ENCODE measurements at regions not wholly inside any gene's neighbourhood (a gene's known extent, or its start where the extent isn't known, plus 50 kb on each side); places are given as distances from the start of the nearest gene placed in this dataset.
"Not testable (repeated sequence)": the region's sequence is repeated elsewhere in the genome, so short reads cannot be mapped to it uniquely, and the experiment has no call there.

GRCh38 chr9:129561594-129562281, 59.2 kb downstream of the C9orf50 start:
- DNase-seq (ENCODE audit: low read depth, low spot score): no peak

DNA sequence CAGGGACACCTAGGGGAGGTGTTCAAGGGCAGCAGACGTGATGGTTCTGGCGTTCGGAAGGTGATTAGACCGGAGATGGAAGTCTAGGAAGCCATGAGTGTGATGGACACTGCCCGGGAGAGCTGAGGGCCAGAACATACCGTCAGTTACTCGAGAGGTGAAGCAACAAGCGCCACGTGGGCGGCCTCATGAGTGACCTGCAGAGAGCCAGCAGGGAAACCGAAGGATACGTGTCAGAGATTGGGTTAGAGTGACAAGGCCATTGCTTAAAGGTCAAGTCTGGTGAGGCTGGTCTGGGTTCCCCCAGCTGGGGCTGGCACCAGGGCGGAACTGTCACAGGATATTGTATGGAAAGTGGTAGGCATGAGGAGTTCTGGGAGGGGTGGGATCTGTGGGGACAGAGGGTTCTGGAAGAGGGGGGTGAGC, 60.0 kb downstream of the C9orf50 start:
- no peak for DNase-seq (ENCODE audit: low read depth, low spot score)

- DNase-seq (ENCODE audit: low read depth, low spot score): no peak
These were observed 61.4 kb downstream of the C9orf50 start for GRCh38 chr9:129559506-129559881.

- no peak for DNase-seq (ENCODE audit: low read depth, low spot score)
These were observed 62.1 kb downstream of the C9orf50 start for GRCh38 chr9:129558551-129559505.

- no peak for DNase-seq (ENCODE audit: low read depth, low spot score)
These were observed 62.8 kb downstream of the C9orf50 start for GRCh38 chr9:129558063-129558550.

DNA sequence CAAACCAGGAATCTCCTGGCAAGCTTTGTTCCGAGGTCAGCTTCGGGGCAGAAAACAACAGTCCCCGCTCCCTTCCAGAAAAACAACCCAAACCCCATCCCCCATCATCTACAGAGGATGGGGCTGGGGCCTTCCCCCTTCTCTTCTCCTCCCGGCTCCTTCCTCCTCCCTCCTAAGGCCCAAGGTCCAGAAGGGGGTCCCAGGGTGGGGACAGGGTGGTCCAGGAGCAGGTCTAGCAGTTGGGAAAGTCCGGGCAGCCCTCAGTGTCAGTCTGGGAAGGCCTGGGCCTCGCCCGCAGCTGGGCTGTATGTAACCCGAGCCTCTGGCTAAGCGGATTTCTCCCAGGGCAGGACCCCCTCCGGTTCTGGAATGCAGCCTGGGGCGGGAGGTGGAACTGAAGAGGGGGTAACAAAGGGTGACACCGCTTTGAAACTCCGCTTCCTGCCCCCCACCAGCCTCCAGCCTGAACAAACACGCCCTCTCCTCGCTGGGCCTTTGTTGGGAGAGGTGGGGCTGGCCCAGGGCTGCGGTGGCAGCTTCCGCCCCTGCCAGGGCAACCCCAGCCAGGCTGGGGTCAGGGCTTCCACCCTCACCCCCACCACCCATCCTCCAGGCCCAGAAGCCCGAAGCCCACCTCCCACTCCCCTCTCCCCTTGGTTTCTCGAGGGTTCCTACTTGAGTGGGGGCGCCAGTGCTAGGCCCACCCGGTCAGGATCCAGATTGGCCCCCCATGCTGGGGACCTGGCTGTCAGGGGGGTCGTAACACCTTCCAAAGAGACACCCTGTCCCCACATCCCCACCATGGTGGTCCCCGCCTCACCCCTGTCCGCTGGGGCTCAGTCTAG, 63.5 kb downstream of the C9orf50 start:
- peak; percentile 93 for DNase-seq (ENCODE audit: low read depth, low spot score)

- DNase-seq (ENCODE audit: low read depth, low spot score): no peak
These were observed 64.3 kb downstream of the C9orf50 start for GRCh38 chr9:129556491-129557191.

DNA sequence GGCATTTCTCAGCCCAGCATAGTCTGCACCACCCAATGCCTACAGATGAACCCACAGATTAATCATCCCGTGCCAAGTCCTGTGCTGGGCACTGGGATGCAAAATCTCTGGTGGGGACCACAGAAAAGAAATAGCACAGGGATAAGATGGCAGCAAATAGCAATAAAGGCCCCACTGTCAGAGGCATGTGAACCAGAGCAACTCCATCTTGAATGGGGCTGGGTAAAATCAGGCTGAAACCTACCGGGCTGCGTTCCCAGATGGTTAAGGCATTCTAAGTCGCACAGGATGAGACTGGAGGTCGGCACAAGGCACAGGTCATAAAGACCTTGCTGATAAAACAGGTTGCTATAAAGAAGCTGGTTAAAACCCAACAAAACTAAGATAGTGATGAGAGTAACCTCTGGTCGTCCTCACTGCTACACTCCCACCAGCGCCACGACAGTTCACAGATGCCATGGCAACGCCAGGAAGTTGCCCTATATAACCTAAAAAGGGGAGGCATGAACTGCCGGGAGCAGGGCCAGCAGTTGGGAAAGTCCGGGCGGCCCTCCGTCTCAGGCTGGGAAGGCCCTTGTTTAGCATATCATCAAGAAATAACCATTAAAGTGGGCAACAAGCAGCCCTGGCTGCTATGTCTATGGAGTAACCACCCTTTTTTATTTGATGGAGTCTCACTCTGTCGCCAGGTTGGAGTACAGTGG, 65.2 kb downstream of the C9orf50 start:
- DNase-seq (ENCODE audit: low read depth, low spot score): no peak

- DNase-seq (ENCODE audit: low read depth, low spot score): no peak
These were observed 66.3 kb downstream of the C9orf50 start for GRCh38 chr9:129554649-129555048.

DNA sequence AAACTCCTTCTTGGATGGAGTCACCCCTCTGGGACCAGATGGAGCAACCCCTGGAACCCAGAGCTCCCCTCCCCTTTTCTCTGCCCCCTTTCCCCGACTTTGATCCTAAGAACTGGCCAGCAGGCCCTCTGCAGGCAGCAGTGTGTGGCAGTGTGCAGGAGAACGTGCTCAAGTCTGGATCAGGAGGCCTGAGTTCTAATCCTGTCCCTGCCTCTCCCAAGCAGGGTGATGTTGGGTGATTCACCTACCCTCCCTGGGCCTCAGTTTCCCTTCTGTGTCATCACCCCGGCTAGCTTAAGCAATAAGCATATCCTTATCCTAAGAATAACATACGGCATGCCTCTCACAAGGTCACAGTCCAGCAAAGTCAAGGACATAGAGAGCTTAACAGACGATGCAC, 67.6 kb downstream of the C9orf50 start:
- no peak for DNase-seq (ENCODE audit: low read depth, low spot score)

DNA sequence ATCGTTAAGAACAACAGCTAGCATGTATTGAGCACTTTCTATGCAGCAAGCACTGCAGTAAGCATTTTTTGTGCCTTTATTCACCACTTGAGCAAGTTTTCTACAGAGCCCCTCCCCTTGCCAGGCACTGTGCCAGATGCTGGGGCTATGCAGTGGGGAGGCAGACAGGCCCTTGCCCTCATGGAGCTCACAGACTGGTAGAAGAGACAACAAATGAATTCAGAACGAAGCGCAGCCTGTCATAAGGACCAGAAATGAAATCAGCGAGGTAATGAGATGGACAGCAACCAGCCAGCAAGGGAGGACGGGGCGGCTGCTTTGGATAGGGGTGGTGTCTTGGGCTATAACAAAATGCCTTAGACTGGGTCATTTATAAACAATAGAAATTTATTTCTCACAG, 68.8 kb downstream of the C9orf50 start:
- DNase-seq (ENCODE audit: low read depth, low spot score): no peak

DNA sequence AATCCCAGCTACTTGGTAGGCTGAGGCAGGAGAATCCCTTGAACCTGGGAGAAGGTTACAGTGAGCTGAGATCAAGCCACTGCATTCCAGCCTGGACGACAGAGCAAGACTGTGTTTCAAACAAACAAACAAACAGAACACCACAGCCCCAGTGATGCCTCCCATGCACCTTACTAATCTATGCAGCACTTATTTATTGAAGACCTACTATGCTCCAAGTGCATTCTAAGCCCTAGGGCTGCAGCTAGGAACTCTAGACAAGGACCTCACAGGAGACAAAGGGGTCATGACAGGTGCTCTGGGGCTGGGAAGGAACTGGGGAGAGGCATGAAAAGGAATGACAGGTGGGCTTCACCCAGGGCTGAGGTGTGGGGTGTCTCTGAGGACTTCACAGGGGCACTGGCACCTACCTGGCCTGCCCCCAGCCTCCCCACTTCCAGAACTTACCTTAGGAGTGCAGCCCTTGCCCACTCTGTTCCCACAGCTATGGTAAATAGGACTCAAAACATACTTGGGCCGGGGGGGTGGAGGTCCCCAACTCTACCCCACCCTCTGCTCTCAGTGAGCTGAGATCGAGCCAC, 69.4 kb downstream of the C9orf50 start:
- no peak for DNase-seq (ENCODE audit: low read depth, low spot score)

- DNase-seq (ENCODE audit: low read depth, low spot score): not testable (repeated sequence)
These were observed 69.9 kb downstream of the C9orf50 start for GRCh38 chr9:129550977-129551376.

GRCh38 chr9:129550199-129550839, 70.6 kb downstream of the C9orf50 start:
- no peak for DNase-seq (ENCODE audit: low read depth, low spot score)

DNA sequence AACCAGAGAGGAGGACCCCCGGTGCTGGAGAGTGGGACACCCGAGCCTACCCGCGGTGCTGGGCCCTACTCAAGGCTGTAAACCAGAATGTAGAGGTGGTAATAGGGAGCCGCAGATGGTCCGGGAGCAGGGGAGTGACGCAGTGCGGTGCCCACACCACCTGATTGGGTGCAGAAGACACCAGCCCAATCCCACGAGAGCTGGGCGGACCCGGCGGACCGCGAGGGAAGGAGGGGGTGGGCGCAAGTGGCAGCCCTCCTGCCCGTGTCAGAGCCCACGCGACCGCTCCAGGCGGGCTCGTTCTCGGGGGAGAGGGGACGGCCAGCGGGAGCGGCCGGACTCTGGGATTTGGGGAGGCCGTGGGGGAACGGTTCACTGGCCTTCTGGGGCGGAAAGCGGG, 71.2 kb downstream of the C9orf50 start:
- no peak for DNase-seq (ENCODE audit: low read depth, low spot score)

GRCh38 chr9:129549139-129549538, 71.8 kb downstream of the C9orf50 start:
- no peak for DNase-seq (ENCODE audit: low read depth, low spot score)

DNA sequence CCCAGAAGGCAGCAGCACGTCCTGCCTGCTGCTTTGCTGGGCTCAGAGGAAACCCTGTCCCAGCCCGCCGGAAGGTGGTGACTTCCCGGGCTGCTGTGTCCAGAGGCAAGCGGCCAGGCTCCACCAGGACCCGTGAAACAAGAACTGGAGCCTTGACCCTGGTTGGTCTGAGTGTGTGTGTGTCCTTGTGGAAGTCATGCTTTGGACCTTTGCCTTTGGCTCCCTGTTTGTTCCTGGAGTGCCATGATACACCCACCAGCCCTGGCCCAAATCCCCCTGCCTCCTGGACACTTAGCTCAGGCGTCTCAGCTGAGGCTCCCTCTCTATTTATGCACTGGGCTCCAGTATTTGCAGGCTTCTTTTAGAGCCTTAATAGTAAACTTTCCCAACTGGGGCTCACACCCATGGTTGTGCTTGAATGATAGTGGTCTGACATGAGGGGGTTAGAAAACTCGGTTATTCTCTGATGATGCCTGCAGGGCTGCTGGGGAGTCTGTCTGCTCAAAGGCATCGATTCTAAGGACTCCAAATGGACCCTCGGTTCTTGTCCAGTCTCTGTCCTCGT, 72.2 kb downstream of the C9orf50 start:
- DNase-seq (ENCODE audit: low read depth, low spot score): no peak

- no peak for DNase-seq (ENCODE audit: low read depth, low spot score)
These were observed 72.9 kb downstream of the C9orf50 start for GRCh38 chr9:129547869-129548570.

- no peak for DNase-seq (ENCODE audit: low read depth, low spot score)
These were observed 73.8 kb downstream of the C9orf50 start for GRCh38 chr9:129547063-129547462.
